GM23338 (cell line): ENCODE measurements at regions not wholly inside any gene's neighbourhood (a gene's known extent, or its start where the extent isn't known, plus 50 kb on each side); places are given as distances from the start of the nearest gene placed in this dataset.

Experiments used
- ATAC-seq: fragments of 200-7000 bp; cut with Tn5 transposase; 3 replicates; pipeline ENCODE4 v1.9.1; 2020
- DNase-seq: peaks from one replicate; pipeline ENCODE4 v3.0.0-alpha.2; 2015; ENCODE audit warnings: low spot score
- H2AFZ ChIP-seq: fragments of 200-600 bp; sonication (generic); 2 replicates; pipeline ENCODE4 v1.8.0; 2016; ENCODE audit warnings: antibody characterized with exemption, mild to moderate bottlenecking, moderate library complexity
- H3F3A ChIP-seq: fragments of 200-600 bp; sonication (generic); replicated peaks from 2 replicates; pipeline ENCODE4 v1.8.0; 2017; ENCODE audit warnings: antibody characterized with exemption, mixed run types, low read depth
- H3K27ac ChIP-seq: fragments of 200-600 bp; sonication (generic); 2 replicates; pipeline ENCODE4 v1.6.1; 2016; ENCODE audit warnings: low read depth
- H3K27me3 ChIP-seq: fragments of 200-600 bp; sonication (generic); 2 replicates; pipeline ENCODE4 v1.8.0; 2016; ENCODE audit warnings: mild to moderate bottlenecking, mixed run types, moderate library complexity; ENCODE audit not compliant: insufficient read depth
- H3K36me3 ChIP-seq: fragments of 200-600 bp; sonication (generic); 2 replicates; pipeline ENCODE4 v1.8.0; 2016; ENCODE audit warnings: mild to moderate bottlenecking; ENCODE audit not compliant: insufficient read depth
- H3K4me1 ChIP-seq: fragments of 200-600 bp; sonication (generic); 2 replicates; pipeline ENCODE4 v1.8.0; 2016; ENCODE audit warnings: mild to moderate bottlenecking, moderate library complexity; ENCODE audit not compliant: insufficient read depth
- H3K4me2 ChIP-seq: fragments of 200-600 bp; sonication (generic); 2 replicates; pipeline ENCODE4 v1.7.1; 2017; ENCODE audit warnings: mixed run types
- H3K4me3 ChIP-seq: fragments of 200-600 bp; sonication (generic); 2 replicates; pipeline ENCODE4 v1.6.1; 2016; ENCODE audit warnings: mixed run types
- H3K79me2 ChIP-seq: fragments of 200-600 bp; sonication (generic); replicated peaks from 2 replicates; pipeline ENCODE4 v1.8.0; 2017; ENCODE audit warnings: mild to moderate bottlenecking; ENCODE audit not compliant: insufficient read depth
- H3K9me2 ChIP-seq: fragments of 200-600 bp; sonication (generic); 2 replicates; pipeline ENCODE4 v1.8.0; 2017; ENCODE audit not compliant: insufficient read depth
- H4K20me1 ChIP-seq: fragments of 200-600 bp; sonication (generic); replicated peaks from 2 replicates; pipeline ENCODE4 v1.8.0; 2017; ENCODE audit warnings: mild to moderate bottlenecking; ENCODE audit not compliant: insufficient read depth
- H3K27ac Mint-ChIP-seq: 2 replicates; pipeline ENCODE4 v1.8.0; 2020; ENCODE audit warnings: inconsistent platforms, mild to moderate bottlenecking, moderate library complexity, mixed read lengths
- H3K27me3 Mint-ChIP-seq: 3 replicates; pipeline ENCODE4 v1.8.0; 2022; ENCODE audit warnings: low read depth, mild to moderate bottlenecking, moderate library complexity, mixed read lengths, inconsistent platforms; ENCODE audit not compliant: insufficient read depth, poor library complexity
- H3K36me3 Mint-ChIP-seq: 3 replicates; pipeline ENCODE4 v1.8.0; 2021; ENCODE audit warnings: low read depth, mild to moderate bottlenecking, inconsistent platforms, moderate library complexity, mixed read lengths
- H3K4me1 Mint-ChIP-seq: 3 replicates; pipeline ENCODE4 v1.8.0; 2020; ENCODE audit warnings: mild to moderate bottlenecking, inconsistent platforms, mixed read lengths
- H3K4me3 Mint-ChIP-seq: 3 replicates; pipeline ENCODE4 v1.8.0; 2021; ENCODE audit warnings: moderate library complexity, mild to moderate bottlenecking, inconsistent platforms, mixed read lengths
- H3K9me3 Mint-ChIP-seq: 3 replicates; pipeline ENCODE4 v1.8.0; 2020; ENCODE audit warnings: moderate library complexity, mild to moderate bottlenecking, inconsistent platforms, mixed read lengths
- CREB1 ChIP-seq: fragments of 250-450 bp; sonication (Bioruptor Pico); IDR thresholded peaks from 2 replicates; pipeline ENCODE4 v1.5.0; 2020; ENCODE audit warnings: low read depth, mild to moderate bottlenecking, moderate library complexity
- CTCF ChIP-seq, 2 experiments: fragments of 200-600 bp in 1 of 2; sonication (generic) in 1 of 2; conservative IDR thresholded peaks; 2 replicates each; pipeline versions ENCODE4 v1.5.1 to v1.6.1; 2016 to 2017; ENCODE audit warnings: antibody characterized with exemption in 2 of 2, low read depth in 2 of 2, mild to moderate bottlenecking in 2 of 2, moderate library complexity in 1 of 2
- ETS1 ChIP-seq: IDR thresholded peaks from 2 replicates; pipeline ENCODE4 v1.6.1; 2016; ENCODE audit warnings: antibody characterized with exemption
- EZH2 ChIP-seq: fragments of 200-600 bp; sonication (generic); IDR thresholded peaks from one replicate; pipeline ENCODE4 v1.8.0; 2017; ENCODE audit warnings: antibody characterized with exemption, mild to moderate bottlenecking, low read depth; ENCODE audit not compliant: unreplicated experiment
- EZH2phosphoT487 ChIP-seq: fragments of 200-600 bp; sonication (generic); IDR thresholded peaks from one replicate; pipeline ENCODE4 v1.8.1; 2018; ENCODE audit warnings: antibody characterized with exemption; ENCODE audit not compliant: unreplicated experiment
- JUNB ChIP-seq: IDR thresholded peaks from one replicate; pipeline ENCODE4 v1.6.1; 2016; ENCODE audit warnings: antibody characterized with exemption; ENCODE audit not compliant: unreplicated experiment
- NANOG ChIP-seq: IDR thresholded peaks from 2 replicates; pipeline ENCODE4 v1.6.1; 2016; ENCODE audit warnings: antibody characterized with exemption, borderline replicate concordance
- POLR2AphosphoS5 ChIP-seq: IDR thresholded peaks from 2 replicates; pipeline ENCODE4 v1.6.1; 2016; ENCODE audit warnings: antibody characterized with exemption, low read depth
- REST ChIP-seq: IDR thresholded peaks from one replicate; pipeline ENCODE4 v1.6.1; 2018; ENCODE audit warnings: antibody characterized with exemption; ENCODE audit not compliant: unreplicated experiment
- STAT1 ChIP-seq: IDR thresholded peaks from one replicate; pipeline ENCODE4 v1.6.1; 2016; ENCODE audit warnings: antibody characterized with exemption; ENCODE audit not compliant: unreplicated experiment
- ZNF114 ChIP-seq: fragments of 250-450 bp; sonication (Bioruptor Pico); IDR thresholded peaks from 2 replicates; pipeline ENCODE4 v1.5.0; 2020; ENCODE audit warnings: mild to moderate bottlenecking, moderate library complexity
- ZNF331 ChIP-seq: fragments of 250-450 bp; sonication (Bioruptor Pico); IDR thresholded peaks from 2 replicates; pipeline ENCODE4 v1.5.0; 2020; ENCODE audit warnings: low read depth, mild to moderate bottlenecking, moderate library complexity
- ZNF462 ChIP-seq: fragments of 250-450 bp; sonication (Bioruptor Pico); IDR thresholded peaks from 2 replicates; pipeline ENCODE4 v1.5.0; 2020; ENCODE audit warnings: mild to moderate bottlenecking, moderate library complexity

- no peak for TF ChIP-seq ZNF462 (CRISPR knock-in tag)
Observed at GRCh38 chr13:47705185-47705584, 295.9 kb downstream of the SUCLA2 start (continued).

GRCh38 chr13:47696674-47697073 lies 304.4 kb downstream of the SUCLA2 start:
- no peaks in the 10 kb centered on the region for H3F3A ChIP-seq
- Mint-ChIP-seq H3K4me1 (no peaks in the 10 kb centered on the region), H3K9me3 (peaks cover 5% of the 10 kb centered on the region; the same call in 2 of the 3 replicates), H3K27me3 (peaks cover 3% of the 10 kb centered on the region), H3K36me3 (no peaks in the 10 kb centered on the region), H3K4me3 (no peak overlapping the region), H3K27ac (no peak overlapping the region)
- H3K9me2 ChIP-seq, result 0 out of 2 replicates have a peak, but pooled peaks cover 7% of the 10 kb centered on the region
- H3K27me3 ChIP-seq, result no peaks in the 10 kb centered on the region
- no peak overlapping the region for H3K4me2 ChIP-seq
- H4K20me1 ChIP-seq, result no peaks in the 10 kb centered on the region
- peak overlapping the region; percentile 97 for H2AFZ ChIP-seq
- no peak overlapping the region for H3K27ac ChIP-seq
- peak; percentile 47; the same call in 2 of the 3 replicates for ATAC-seq
- no peaks in the 10 kb centered on the region for H3K79me2 ChIP-seq
- H3K4me3 ChIP-seq, result no peak overlapping the region
- no peaks in the 10 kb centered on the region for H3K4me1 ChIP-seq
- peak; percentile 3 for DNase-seq
- H3K36me3 ChIP-seq, result no peaks in the 10 kb centered on the region
- TF ChIP-seq JUNB, result no peak
- TF ChIP-seq ETS1, result no peak
- TF ChIP-seq EZH2, result no peak
- no peak for TF ChIP-seq POLR2AphosphoS5
- TF ChIP-seq CREB1 (CRISPR knock-in tag), result no peak
- TF ChIP-seq NANOG, result no peak
- TF ChIP-seq REST, result no peak
- no peak for TF ChIP-seq CTCF (conservative IDR thresholded peaks at IDR 0.05; ENCODE audit: low read depth in 2 of 2)
- no peak for TF ChIP-seq EZH2phosphoT487
- no peak for TF ChIP-seq ZNF331 (CRISPR knock-in tag)
- no peak for TF ChIP-seq ZNF114
- no peak for TF ChIP-seq STAT1
